ENCODE measurements at regions not wholly inside any gene's neighbourhood (a gene's known extent, or its start where the extent isn't known, plus 50 kb on each side); places are given as distances from the start of the nearest gene placed in this dataset.

- TF ChIP-seq CTCF (conservative IDR thresholded peaks at IDR 0.05; ENCODE audit: low read depth, low read length) (no peak), EZH2 (IDR thresholded peaks at IDR 0.05; ENCODE audit: borderline replicate concordance, low read depth, low read length, poor library complexity, severe bottlenecking) (no peak)
Observed at GRCh38 chr3:22319446-22319845, 568.4 kb upstream of the ZNF385D start.
